Neural progenitor cell (in vitro differentiated cells): ENCODE measurements at regions not wholly inside any gene's neighbourhood (a gene's known extent, or its start where the extent isn't known, plus 50 kb on each side); places are given as distances from the start of the nearest gene placed in this dataset.

ENCODE experiments used
- EZH2 ChIP-seq: fragments of 200-600 bp; sonication (generic); IDR thresholded peaks from 2 replicates; pipeline ENCODE4 v1.6.1; 2017; ENCODE audit warnings: antibody characterized with exemption, mild to moderate bottlenecking, moderate library complexity
- TF ChIP-seq, protein P1 (sequence below): fragments of 200-600 bp; sonication (generic); IDR thresholded peaks from 2 replicates; pipeline ENCODE4 v1.5.1; 2017; ENCODE audit warnings: antibody characterized with exemption, mild to moderate bottlenecking

DNA sequence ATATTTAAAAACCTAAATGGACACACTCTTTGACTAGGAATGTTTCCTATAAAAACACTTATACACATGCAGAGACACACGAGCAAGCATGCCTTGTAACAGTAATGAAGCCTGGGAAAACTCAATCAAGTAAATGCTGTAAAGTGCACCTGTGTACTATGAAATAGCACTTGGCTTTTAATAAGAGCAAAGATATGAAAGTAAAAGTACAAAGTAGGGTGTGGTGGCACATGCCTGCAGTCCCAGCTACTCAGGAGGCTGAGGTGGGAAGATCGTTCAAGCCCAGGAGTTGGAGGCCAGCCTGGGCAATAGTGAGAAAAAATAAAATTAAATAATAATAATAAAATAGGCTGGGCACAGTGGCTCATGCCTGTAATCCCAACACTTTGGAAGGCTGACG is 166.9 kb upstream of the GRK3 start:
- TF ChIP-seq, protein P1, sequence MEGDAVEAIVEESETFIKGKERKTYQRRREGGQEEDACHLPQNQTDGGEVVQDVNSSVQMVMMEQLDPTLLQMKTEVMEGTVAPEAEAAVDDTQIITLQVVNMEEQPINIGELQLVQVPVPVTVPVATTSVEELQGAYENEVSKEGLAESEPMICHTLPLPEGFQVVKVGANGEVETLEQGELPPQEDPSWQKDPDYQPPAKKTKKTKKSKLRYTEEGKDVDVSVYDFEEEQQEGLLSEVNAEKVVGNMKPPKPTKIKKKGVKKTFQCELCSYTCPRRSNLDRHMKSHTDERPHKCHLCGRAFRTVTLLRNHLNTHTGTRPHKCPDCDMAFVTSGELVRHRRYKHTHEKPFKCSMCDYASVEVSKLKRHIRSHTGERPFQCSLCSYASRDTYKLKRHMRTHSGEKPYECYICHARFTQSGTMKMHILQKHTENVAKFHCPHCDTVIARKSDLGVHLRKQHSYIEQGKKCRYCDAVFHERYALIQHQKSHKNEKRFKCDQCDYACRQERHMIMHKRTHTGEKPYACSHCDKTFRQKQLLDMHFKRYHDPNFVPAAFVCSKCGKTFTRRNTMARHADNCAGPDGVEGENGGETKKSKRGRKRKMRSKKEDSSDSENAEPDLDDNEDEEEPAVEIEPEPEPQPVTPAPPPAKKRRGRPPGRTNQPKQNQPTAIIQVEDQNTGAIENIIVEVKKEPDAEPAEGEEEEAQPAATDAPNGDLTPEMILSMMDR: no peak
- no peak for TF ChIP-seq EZH2
